ENCODE measurements at regions not wholly inside any gene's neighbourhood (a gene's known extent, or its start where the extent isn't known, plus 50 kb on each side); places are given as distances from the start of the nearest gene placed in this dataset.

DNA sequence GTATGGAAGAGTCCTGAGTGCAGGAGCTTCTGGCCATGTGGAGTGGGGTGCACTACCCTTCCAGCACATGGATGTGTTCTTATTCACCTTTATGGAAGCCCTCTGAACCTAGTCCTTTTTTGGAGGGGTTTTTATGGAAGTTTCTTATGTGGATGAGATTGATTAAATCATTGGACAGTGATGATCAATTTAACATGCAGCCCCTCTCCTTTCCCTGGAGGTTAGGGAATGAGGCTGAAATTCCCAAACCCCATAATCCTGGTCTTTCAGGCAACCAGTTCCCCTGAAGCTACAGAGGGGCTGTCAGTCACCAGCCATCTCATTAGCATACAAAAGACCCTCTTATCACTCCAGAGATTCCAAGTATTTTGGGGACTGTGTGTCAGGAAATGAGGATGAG lies 183.9 kb upstream of the MAP3K7 start:
- TF ChIP-seq, protein P1, sequence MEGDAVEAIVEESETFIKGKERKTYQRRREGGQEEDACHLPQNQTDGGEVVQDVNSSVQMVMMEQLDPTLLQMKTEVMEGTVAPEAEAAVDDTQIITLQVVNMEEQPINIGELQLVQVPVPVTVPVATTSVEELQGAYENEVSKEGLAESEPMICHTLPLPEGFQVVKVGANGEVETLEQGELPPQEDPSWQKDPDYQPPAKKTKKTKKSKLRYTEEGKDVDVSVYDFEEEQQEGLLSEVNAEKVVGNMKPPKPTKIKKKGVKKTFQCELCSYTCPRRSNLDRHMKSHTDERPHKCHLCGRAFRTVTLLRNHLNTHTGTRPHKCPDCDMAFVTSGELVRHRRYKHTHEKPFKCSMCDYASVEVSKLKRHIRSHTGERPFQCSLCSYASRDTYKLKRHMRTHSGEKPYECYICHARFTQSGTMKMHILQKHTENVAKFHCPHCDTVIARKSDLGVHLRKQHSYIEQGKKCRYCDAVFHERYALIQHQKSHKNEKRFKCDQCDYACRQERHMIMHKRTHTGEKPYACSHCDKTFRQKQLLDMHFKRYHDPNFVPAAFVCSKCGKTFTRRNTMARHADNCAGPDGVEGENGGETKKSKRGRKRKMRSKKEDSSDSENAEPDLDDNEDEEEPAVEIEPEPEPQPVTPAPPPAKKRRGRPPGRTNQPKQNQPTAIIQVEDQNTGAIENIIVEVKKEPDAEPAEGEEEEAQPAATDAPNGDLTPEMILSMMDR (IDR thresholded peaks at IDR 0.05; ENCODE audit: low read length): no peak
- TF ChIP-seq EZH2 (optimal IDR thresholded peaks at IDR 0.05; ENCODE audit: low read depth, low read length) (no peak), EZH2phosphoT487 (IDR thresholded peaks at IDR 0.05; ENCODE audit: low read length) (no peak)

Data from MM.1S (cell line).